Natural killer cell (primary cell): ENCODE measurements at regions not wholly inside any gene's neighbourhood (a gene's known extent, or its start where the extent isn't known, plus 50 kb on each side); places are given as distances from the start of the nearest gene placed in this dataset.

Source experiments
- ATAC-seq, 3 donors: fragments of 150-1000 bp in 2 of 3; fragments of 200-7000 bp in 1 of 3; cut with Tn5 transposase; 1 replicate in 1 of 3; 2 replicates in 2 of 3; pipeline ENCODE4 v1.10.0; 2021; ENCODE audit warnings: mild to moderate bottlenecking in 2 of 3, moderate library complexity in 2 of 3
- DNase-seq, 2 donors: peaks; one replicate each; pipeline versions ENCODE4 v3.0.0 to v3.0.0-alpha.2; 2013 to 2021; ENCODE audit warnings: mixed read lengths in 1 of 2
- H3K27ac ChIP-seq: one replicate; pipeline ENCODE4 v1.5.1; 2013; ENCODE audit warnings: mild to moderate bottlenecking, low read length
- H3K27me3 ChIP-seq: one replicate; pipeline ENCODE4 v1.6.1; 2013; ENCODE audit warnings: low read length; ENCODE audit not compliant: control insufficient read depth, insufficient read depth
- H3K36me3 ChIP-seq: one replicate; pipeline ENCODE4 v1.6.1; 2013; ENCODE audit warnings: low read length; ENCODE audit not compliant: control insufficient read depth, insufficient read depth
- H3K4me1 ChIP-seq: one replicate; pipeline ENCODE4 v1.6.1; 2013; ENCODE audit warnings: low read length; ENCODE audit not compliant: control insufficient read depth, insufficient read depth
- H3K4me3 ChIP-seq: one replicate; pipeline ENCODE4 v1.5.1; 2013; ENCODE audit warnings: low read length
- H3K9me3 ChIP-seq: one replicate; pipeline ENCODE4 v1.6.1; 2013; ENCODE audit warnings: low read length; ENCODE audit not compliant: control insufficient read depth, insufficient read depth
- H3K27ac Mint-ChIP-seq, 2 donors: one replicate each; pipeline ENCODE4 v1.8.0; 2022; ENCODE audit warnings: mild to moderate bottlenecking in 2 of 2, mixed read lengths in 2 of 2, moderate library complexity in 1 of 2
- H3K27me3 Mint-ChIP-seq, 2 donors: one replicate each; pipeline ENCODE4 v1.8.0; 2022; ENCODE audit warnings: low read depth in 2 of 2, mixed read lengths in 2 of 2
- H3K36me3 Mint-ChIP-seq: one replicate; pipeline ENCODE4 v1.8.0; 2022; ENCODE audit warnings: mixed read lengths
- H3K4me1 Mint-ChIP-seq, 2 donors: one replicate each; pipeline ENCODE4 v1.8.0; 2022; ENCODE audit warnings: mixed read lengths in 2 of 2
- H3K4me3 Mint-ChIP-seq: one replicate; pipeline ENCODE4 v1.8.0; 2022; ENCODE audit warnings: mild to moderate bottlenecking, moderate library complexity, mixed read lengths
- H3K9me3 Mint-ChIP-seq, 2 donors: one replicate each; pipeline ENCODE4 v1.8.0; 2022; ENCODE audit warnings: mixed read lengths in 2 of 2
- WGBS: methylation state at CpG from one replicate; pipeline ENCODE4 v1.1.7; 2013; ENCODE audit warnings: missing lambda C conversion rate; ENCODE audit not compliant: insufficient coverage; 5-methylcytosine and 5-hydroxymethylcytosine counted together
- intact Hi-C: fragments of 100-400 bp; cut with micrococcal nuclease; formaldehyde crosslinking; loops from one replicate; pipeline ENCODE4 v1.14.2; 2022
- TF ChIP-seq, protein P1 (sequence below): fragments of 200-600 bp; IDR thresholded peaks from one replicate; pipeline ENCODE4 v1.8.0; 2022; ENCODE audit warnings: antibody characterized with exemption

DNA sequence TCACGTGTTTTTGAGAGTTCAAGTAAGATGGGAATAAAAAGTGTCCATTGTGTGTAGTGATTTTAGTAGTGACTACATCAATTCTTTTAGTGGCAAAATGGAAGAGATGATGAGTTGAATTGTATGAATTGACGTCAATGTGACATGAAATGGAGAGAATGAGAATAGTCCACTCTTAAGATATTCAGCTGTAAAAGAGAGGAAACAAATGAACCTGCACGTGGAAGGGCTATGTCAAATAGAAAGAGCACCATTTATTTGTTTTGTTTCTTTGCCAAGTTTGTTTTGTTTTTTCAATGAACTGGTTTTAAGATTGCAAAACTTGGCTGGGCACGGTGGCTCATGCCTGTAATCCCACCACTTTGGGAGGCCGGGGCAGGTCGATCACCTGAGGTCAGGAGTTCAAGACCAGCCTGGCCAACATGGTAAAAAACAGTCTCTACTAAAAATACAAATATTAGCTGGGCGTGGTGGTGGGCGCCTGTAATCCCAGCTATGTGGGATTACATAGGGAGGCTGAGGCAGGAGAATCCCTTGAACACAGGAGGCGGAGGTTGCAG is 453.8 kb downstream of the TAF11L14 start:
- WGBS = 86% methylated on average over 9 of the region's 9 CpGs
- H3K4me1 ChIP-seq = no peaks in the 10 kb centered on the region
- Mint-ChIP-seq H3K4me3 (no peak overlapping the region), H3K4me1 (no peaks in the 10 kb centered on the region), H3K27ac (no peak overlapping the region), H3K9me3 (peaks cover 18 to 26% of the 10 kb centered on the region in 2 donors), H3K27me3 (no peaks in the 10 kb centered on the region), H3K36me3 (no peaks in the 10 kb centered on the region)
- no peak overlapping the region for H3K27ac ChIP-seq
- DNase-seq (no peak), ATAC-seq (no peak)
- TF ChIP-seq, protein P1, sequence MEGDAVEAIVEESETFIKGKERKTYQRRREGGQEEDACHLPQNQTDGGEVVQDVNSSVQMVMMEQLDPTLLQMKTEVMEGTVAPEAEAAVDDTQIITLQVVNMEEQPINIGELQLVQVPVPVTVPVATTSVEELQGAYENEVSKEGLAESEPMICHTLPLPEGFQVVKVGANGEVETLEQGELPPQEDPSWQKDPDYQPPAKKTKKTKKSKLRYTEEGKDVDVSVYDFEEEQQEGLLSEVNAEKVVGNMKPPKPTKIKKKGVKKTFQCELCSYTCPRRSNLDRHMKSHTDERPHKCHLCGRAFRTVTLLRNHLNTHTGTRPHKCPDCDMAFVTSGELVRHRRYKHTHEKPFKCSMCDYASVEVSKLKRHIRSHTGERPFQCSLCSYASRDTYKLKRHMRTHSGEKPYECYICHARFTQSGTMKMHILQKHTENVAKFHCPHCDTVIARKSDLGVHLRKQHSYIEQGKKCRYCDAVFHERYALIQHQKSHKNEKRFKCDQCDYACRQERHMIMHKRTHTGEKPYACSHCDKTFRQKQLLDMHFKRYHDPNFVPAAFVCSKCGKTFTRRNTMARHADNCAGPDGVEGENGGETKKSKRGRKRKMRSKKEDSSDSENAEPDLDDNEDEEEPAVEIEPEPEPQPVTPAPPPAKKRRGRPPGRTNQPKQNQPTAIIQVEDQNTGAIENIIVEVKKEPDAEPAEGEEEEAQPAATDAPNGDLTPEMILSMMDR = no peak
- no peak overlapping the region for H3K4me3 ChIP-seq
- H3K27me3 ChIP-seq = no peaks in the 10 kb centered on the region
- intact Hi-C loops = no loop called here
- no peaks in the 10 kb centered on the region for H3K36me3 ChIP-seq
- H3K9me3 ChIP-seq = peaks cover 2% of the 10 kb centered on the region

DNA sequence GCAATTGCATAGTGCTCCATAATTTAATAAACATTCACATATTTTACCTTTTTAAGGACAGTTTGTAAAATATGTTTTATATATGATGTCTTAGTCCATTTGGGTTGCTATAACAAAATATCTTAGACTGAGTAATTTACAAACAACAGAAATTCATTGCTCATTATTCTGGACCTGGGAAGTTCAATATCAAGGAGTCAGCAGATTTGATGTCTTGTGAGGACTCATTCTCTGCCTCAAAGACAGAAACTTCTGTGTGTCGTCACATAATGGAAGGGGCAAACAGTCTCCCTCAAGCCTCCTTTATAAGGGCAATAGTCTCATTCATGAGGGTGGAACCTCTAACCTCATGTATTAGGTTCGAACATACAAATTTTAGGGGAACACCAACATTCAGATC is 455.9 kb downstream of the TAF11L14 start:
- intact Hi-C loops = no loop called here
- TF ChIP-seq, protein P1 = no peak
- Histone ChIP-seq H3K27ac (no peak overlapping the region), H3K9me3 (no peaks in the 10 kb centered on the region), H3K4me1 (no peaks in the 10 kb centered on the region), H3K36me3 (no peaks in the 10 kb centered on the region), H3K27me3 (no peaks in the 10 kb centered on the region), H3K4me3 (no peak overlapping the region)
- 100% methylated on average over 1 of the region's 2 CpGs for WGBS
- ATAC-seq (no peak), DNase-seq (no peak)
- H3K9me3 Mint-ChIP-seq = peaks cover 15 to 25% of the 10 kb centered on the region in 2 donors
- no peak overlapping the region for H3K27ac Mint-ChIP-seq
- H3K27me3 Mint-ChIP-seq = no peaks in the 10 kb centered on the region
- no peak overlapping the region for H3K4me3 Mint-ChIP-seq
- no peaks in the 10 kb centered on the region for H3K36me3 Mint-ChIP-seq
- no peaks in the 10 kb centered on the region for H3K4me1 Mint-ChIP-seq

DNA sequence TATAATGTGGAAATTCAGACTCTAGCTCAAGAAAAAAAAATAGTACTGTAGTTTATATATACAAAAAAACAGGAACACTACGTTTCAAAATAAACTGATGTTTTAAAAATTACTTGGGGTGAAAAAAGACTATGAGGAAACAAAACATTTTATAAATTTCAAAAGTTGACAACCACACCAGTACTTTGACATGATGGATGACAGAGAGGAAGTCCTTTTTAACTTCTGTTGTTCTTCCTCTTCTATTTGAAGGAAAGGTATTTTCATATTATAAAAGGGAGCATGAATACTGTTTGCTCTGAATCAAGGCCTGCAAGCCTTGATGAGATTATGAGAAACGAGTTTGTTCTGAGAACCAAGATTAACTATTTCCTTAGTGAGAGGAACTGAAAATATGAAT is 456.9 kb downstream of the TAF11L14 start:
- Histone ChIP-seq H3K27me3 (no peaks in the 10 kb centered on the region), H3K27ac (no peak overlapping the region), H3K4me1 (no peaks in the 10 kb centered on the region), H3K9me3 (no peaks in the 10 kb centered on the region), H3K36me3 (no peaks in the 10 kb centered on the region), H3K4me3 (no peak overlapping the region)
- DNase-seq (no peak), ATAC-seq (no peak)
- TF ChIP-seq, protein P1 = no peak
- H3K4me3 Mint-ChIP-seq = no peak overlapping the region
- H3K36me3 Mint-ChIP-seq = no peaks in the 10 kb centered on the region
- H3K9me3 Mint-ChIP-seq = peaks cover 12 to 21% of the 10 kb centered on the region in 2 donors
- H3K27ac Mint-ChIP-seq = no peak overlapping the region
- intact Hi-C loops = no loop called here
- 0% methylated on average over 1 of the region's 2 CpGs for WGBS
- no peaks in the 10 kb centered on the region for H3K4me1 Mint-ChIP-seq
- H3K27me3 Mint-ChIP-seq = no peaks in the 10 kb centered on the region

DNA sequence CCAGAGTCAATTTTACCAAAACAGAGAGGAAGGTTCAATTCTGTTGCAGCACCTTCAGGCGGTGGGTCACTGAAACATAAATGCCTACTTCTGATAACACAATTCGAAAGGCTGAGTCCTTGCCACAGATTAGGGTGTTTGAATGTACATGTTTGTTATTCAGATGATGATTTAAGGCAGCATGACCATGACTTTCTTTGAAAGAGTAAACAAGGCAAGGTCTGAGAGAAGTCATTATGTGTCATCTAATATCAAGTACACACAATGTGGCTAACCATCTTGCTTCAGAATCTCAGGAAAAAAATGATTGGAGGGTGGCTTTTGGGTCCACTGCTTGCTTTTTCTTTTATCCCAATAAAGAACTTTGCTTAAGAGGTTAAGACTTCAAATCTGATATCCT is 457.5 kb downstream of the TAF11L14 start:
- Mint-ChIP-seq H3K4me3 (no peak overlapping the region), H3K4me1 (no peaks in the 10 kb centered on the region), H3K27ac (no peak overlapping the region), H3K36me3 (no peaks in the 10 kb centered on the region), H3K9me3 (peaks cover 12 to 24% of the 10 kb centered on the region in 2 donors), H3K27me3 (no peaks in the 10 kb centered on the region)
- TF ChIP-seq, protein P1 = no peak
- intact Hi-C loops = no loop called here
- Histone ChIP-seq H3K9me3 (no peaks in the 10 kb centered on the region), H3K36me3 (no peaks in the 10 kb centered on the region), H3K27me3 (no peaks in the 10 kb centered on the region), H3K4me1 (no peaks in the 10 kb centered on the region), H3K4me3 (no peak overlapping the region), H3K27ac (no peak overlapping the region)
- ATAC-seq = no peak
- no peak for DNase-seq
- WGBS = 77% methylated on average over 2 of the region's 2 CpGs
